ENCODE measurements at regions not wholly inside any gene's neighbourhood (a gene's known extent, or its start where the extent isn't known, plus 50 kb on each side); places are given as distances from the start of the nearest gene placed in this dataset.
A peak's percentile ranks its signal among the peaks of the same experiment; 100 is the strongest.
"Not testable (repeated sequence)": the region's sequence is repeated elsewhere in the genome, so short reads cannot be mapped to it uniquely, and the experiment has no call there.

GRCh38 chr6:97347111-97347510, 64.1 kb upstream of the MMS22L start:
- DNase-seq (ENCODE audit: low read depth, low spot score) = no peak

DNA sequence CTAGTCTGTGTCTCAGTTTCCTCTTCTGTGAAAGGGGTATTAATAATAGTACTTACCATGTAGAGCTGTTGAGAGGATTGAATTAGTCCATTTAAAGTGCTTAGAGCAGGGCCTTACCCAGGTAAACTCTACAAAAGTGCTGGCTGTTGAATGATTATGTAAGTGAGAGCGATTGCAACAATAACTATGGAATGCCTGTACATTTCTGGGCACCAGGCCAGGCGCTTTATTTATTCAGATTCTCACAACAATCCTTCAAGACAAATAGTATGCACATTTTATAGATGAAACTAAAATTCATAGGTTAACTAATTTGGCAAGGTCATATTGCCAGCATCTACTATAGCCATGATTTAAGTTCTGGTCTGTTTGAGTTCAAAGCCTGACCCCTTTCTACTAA, 78.3 kb upstream of the MMS22L start:
- DNase-seq (ENCODE audit: low read depth, low spot score) = no peak

DNA sequence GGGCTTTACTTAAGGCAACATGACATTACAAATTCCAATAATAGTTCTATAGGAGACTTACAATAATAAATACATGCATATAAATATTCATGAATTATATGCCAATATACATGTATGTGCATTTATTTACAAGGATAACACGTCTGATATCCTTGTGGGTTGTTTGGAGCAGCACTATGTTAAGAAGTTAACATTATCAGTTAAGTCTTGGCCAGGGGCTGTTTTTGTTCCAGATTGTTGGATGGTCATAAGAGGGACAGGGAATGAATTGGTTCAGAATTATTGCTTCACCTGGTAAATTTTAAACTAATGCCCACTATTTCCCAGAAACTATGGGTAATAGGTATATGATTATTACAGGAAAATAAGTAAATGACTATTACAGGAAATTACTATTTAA, 81.3 kb upstream of the MMS22L start:
- DNase-seq (ENCODE audit: low read depth, low spot score) = no peak

- DNase-seq (ENCODE audit: low read depth, low spot score) = not testable (repeated sequence)
Observed at GRCh38 chr6:97382071-97382470, 99.1 kb upstream of the MMS22L start.

DNA sequence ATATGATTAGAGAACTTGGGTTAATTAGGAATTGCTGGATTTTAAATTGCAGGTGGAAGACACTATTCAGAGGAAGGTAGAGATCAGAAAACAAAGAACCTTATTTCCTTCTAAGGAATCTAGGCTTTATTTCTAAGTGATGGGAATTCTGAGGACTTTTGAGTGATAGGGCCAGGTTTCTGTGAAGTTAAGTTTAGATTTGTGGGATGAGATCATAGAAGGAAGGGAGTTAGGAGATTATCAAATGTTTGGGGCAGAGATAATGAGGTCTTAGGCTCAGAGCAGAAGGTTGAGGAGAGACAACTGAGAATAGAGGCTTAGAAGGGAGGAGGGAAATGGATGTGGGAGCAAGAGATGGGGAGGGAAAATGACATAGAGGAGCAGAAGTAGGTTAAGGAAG, 109.7 kb upstream of the MMS22L start:
- no peak for DNase-seq (ENCODE audit: low read depth, low spot score)

DNA sequence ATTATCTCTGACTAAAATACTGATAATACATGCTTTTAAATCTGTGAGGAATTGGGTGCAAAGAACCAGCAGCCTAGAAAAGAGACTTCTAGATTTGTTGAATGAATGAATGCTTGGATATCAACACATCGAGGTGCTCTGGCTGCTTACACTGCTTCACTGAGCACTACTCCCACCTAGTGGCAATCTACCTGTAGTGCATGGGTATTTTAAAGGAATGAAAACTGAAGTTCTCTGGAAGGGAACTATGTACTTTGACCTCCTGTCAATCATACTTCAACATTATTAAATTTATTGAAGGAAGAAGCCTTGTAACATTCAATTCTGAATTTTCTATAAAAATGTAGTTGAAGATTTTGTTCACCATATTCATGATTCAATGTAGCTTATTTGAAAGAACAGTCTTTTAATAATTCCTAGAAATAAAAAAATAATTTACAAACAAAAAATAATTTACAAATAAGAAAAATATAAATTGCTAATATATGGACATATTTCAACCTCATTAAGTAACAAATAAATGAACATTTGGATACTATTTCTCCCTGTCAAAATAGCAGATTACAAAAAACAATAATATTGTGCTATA, 111.2 kb upstream of the MMS22L start:
- peak; percentile 6 for DNase-seq (ENCODE audit: low read depth, low spot score)

- DNase-seq (ENCODE audit: low read depth, low spot score) = no peak
Observed at GRCh38 chr6:97396880-97397279, 113.9 kb upstream of the MMS22L start.

- DNase-seq (ENCODE audit: low read depth, low spot score) = no peak
Observed at GRCh38 chr6:97399208-97399607, 116.2 kb upstream of the MMS22L start.

DNA sequence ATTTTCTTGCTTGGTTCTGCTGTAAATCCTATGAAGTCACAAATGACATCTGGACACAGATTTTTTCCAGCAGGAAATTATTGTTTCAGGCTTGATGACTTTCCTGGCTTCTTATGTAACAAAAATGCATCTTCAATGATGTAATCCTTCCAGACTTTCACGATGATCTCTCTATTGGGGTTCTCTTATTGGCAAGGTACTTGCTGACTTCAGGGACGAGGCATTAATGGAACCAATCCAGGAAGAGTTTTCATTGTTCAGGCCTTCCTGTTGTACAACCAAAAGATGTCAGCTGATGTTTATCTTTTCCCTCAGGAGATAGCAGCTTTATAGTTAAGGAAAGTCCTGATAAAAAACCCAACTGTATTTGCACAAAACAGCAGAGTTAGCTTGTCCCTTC, 118.5 kb upstream of the MMS22L start:
- DNase-seq (ENCODE audit: low read depth, low spot score) = no peak

DNA sequence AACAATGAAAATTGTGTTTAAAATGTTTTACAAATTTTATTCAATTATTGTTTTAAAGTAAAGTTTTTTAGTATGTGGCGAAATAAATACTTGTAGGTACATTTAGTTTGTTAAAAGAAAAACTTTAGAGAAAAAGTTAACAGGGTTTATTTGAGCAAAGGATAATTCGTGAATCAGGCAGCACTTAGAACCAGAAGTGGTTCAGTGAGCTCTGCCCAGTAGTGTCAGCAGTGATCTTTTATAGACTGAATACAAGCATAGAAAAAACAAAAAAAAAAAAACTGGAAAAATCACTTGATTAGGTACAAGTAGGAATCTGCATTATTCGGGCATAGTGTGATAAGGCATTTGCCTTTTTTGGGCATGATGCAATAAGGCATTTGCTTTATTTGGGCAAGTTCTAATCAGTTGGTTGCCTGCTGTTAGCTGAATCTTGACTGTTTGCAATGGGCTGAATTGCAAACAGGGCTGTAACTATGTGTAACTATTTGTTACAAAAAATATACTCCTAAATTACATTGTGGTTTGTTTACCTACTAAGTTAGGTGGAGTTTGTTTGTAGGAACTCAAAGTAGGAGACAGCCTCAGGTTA, 122.9 kb upstream of the MMS22L start:
- no peak for DNase-seq (ENCODE audit: low read depth, low spot score)

DNA sequence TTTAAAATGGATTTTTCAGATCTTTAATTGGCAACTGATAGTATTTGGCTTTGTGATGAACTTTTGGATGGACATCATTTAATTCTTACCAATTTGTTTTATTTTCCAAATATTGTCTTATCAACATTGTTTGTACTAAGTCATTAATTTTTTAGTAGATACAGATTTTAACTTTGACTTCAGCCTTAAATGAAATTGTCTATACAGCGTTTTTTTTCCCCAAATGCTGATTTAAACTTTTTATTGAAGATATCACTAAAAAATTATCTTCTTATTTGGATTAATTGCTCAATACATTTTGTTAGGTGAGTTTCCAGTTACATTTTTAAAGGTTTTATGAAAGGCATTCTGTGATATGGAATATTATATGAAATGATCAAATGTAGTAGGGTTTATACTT, 123.6 kb upstream of the MMS22L start:
- DNase-seq (ENCODE audit: low read depth, low spot score) = no peak

- DNase-seq (ENCODE audit: low read depth, low spot score) = no peak
Observed at GRCh38 chr6:97411610-97412009, 128.6 kb upstream of the MMS22L start.

DNA sequence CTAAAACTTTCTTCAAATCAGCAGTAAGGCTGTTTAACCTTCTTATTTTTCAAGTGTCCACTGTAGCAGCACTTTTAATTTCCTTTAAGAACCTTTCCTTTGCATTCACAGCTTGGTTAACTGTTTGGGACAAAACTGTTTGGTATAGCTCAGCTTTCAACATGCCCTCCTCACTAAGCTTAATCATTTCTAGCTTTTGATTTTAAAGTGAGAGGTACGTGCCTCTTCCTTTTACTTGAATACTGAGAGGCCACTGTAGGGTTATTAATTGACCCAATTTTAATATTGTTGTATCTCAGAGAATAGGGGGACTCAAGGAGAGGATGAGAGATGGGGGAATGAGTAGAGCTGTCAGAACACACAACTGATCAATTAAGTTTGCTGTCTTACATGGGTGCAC, 129.5 kb upstream of the MMS22L start:
- DNase-seq (ENCODE audit: low read depth, low spot score) = no peak

- DNase-seq (ENCODE audit: low read depth, low spot score) = no peak
Observed at GRCh38 chr6:97422171-97422570, 139.2 kb upstream of the MMS22L start.

GRCh38 chr6:97423190-97423589, 140.2 kb upstream of the MMS22L start:
- DNase-seq (ENCODE audit: low read depth, low spot score) = no peak

DNA sequence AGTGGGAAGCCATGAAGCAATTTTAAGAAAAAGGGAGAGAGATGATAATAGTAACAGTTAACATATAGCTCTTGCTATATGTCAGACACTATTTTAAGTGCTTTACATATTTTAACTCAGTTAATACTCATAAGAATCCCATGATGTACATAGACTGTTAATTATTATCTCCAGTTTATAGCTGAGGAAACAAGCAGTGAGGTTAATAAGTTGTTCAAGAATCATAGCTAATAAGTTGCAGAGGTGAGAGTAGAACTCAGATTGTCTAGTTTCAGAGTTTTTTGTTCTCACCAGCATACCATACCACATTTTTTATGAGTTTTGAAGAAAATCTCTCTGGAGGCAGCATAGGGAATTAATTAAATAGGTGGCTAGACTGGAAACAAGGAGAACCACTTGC, 144.6 kb upstream of the MMS22L start:
- DNase-seq (ENCODE audit: low read depth, low spot score) = no peak

- DNase-seq (ENCODE audit: low read depth, low spot score) = no peak
Observed at GRCh38 chr6:97437087-97437486, 154.1 kb upstream of the MMS22L start.

DNA sequence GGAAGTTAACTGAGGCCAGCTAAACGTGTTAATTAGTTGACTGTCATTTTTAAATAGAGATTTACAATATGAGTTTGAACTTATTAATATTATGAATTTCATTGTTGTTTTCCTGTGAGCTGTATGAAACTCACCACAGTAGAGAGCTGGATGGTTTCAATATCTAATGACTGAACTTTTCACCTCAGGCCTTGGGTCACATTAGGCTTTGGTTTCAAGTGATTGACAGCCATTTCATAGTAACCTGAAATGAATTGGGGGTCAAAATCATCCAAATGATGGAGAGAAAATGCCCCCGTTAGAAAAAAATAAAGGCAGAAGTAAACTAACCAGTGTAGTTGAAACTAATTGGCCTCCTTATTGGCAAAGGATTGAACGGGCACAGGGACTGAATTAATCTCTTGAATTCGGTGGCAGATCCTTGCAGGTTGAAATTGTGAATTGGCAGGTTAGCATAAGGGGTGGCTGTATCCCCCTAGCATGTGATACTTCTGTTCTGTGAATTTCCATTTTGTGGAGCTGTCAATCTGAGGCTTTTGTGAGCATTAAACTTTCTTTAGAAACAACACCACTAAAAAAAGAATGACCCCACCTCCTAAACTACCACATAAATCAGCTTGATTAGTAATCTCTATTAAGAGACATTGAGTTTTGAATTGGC, 155.1 kb upstream of the MMS22L start:
- DNase-seq (ENCODE audit: low read depth, low spot score) = no peak

GRCh38 chr6:97440590-97441176, 157.7 kb upstream of the MMS22L start:
- DNase-seq (ENCODE audit: low read depth, low spot score) = no peak

DNA sequence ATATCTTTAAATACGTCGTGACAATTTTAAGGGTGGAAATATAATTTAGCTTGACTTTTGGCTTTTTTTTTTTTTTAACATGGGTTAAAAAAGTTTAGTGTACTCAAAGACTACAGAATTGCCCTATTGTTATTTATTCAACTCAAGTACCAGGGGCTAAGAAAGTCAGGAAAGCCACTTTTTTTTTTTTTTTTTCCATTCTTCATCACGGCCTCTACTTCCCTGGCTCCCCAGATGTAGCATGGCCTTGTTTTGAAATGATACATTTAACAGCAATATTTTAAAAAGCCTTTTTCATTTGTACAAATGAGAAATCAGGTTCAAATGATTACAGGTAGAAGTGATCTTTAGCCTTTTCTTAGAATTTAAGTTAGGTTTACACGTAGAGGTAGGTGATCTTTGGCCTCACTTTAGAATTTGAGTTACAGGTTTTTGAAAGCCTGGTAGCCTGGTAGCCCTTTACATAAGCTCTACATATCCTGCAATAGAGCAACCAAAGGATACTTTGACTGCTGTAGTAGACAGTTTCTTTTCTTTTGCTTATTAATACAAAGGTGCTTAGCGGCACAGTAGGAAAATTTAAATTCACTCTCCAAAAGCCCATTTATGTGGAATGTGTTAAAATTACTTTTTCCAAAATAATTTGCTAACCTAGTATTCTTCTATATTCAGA, 160.5 kb upstream of the MMS22L start:
- DNase-seq (ENCODE audit: low read depth, low spot score) = no peak

- no peak for DNase-seq (ENCODE audit: low read depth, low spot score)
Observed at GRCh38 chr6:97445407-97445806, 162.4 kb upstream of the MMS22L start.

DNA sequence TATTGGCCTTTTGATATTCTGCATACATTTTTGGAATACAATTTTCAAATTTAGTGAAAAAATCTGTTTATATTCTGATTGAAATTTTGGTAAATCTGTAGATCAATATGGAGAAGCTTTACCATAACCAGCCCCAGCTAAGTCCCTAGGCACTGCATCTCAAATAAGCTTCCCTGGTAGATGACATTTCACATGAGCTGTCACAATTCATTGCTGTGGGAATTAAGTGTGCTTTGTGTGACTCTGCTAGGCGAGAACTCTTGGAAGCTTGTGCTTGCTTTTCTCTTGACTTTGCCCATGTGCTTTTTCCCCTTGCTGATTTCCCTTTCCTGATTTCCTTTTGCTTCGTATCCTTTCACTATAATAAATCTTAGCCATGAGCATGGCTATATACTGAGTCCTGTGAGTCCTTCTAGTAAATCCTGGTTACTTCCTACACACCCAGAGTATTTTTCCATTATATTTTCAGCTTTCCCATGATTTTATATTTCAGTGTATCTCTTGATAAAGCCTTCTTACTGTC, 166.5 kb upstream of the MMS22L start:
- DNase-seq (ENCODE audit: low read depth, low spot score) = no peak
